ENCODE measurements at regions not wholly inside any gene's neighbourhood (a gene's known extent, or its start where the extent isn't known, plus 50 kb on each side); places are given as distances from the start of the nearest gene placed in this dataset.

DNA sequence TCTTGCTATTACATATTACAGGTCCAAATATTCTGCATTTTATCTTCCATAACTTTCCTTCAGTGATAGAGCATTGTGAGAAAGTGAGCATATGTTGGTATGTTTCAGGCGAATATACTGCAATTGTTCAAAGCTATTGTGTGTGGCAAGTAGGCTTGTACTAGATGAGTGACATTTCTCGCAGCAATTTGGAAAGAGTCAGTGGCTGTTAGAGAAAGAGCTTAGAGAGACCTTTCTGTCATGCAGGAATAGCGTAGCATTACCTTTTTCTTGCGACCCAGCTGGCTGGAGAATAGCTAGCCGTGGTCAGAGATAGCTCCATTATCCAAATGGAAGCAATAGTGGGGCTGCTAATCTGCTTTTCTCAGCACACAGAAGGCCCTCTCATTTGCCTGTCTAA lies 678.5 kb upstream of the FOXG1 start:
- Mint-ChIP-seq H3K27me3 (no peaks in the 10 kb centered on the region), H3K4me3 (no peak overlapping the region), H3K9me3 (ENCODE audit: low read depth) (peaks cover 21% of the 10 kb centered on the region), H3K27ac (no peak overlapping the region), H3K4me1 (no peaks in the 10 kb centered on the region), H3K36me3 (no peaks in the 10 kb centered on the region)
- ATAC-seq = no peak
- CTCF ChIA-PET = no interaction called here
- DNase-seq = no peak

DNA sequence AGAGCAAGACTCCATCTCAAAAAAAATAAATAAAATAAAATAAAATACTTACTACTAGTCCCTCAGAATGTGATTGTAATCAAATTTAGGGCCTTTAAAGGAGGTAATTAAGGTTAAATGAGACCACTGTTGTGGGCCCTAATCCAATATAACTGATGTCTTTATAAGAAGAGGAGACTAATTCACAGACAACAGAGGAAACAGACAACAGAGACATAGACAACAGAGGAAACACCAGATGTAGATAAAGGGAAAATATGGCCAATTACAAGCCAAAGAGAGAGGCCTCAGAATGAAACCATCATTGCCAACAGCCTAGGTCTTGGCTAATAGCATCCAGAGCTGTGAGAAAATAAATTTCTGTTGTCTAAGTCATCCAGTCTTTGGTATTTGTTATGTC lies 669.0 kb upstream of the FOXG1 start:
- Mint-ChIP-seq H3K27ac (no peak overlapping the region), H3K4me1 (no peaks in the 10 kb centered on the region), H3K27me3 (no peaks in the 10 kb centered on the region), H3K9me3 (ENCODE audit: low read depth) (peaks cover 10% of the 10 kb centered on the region), H3K4me3 (no peak overlapping the region), H3K36me3 (no peaks in the 10 kb centered on the region)
- ATAC-seq = no peak
- CTCF ChIA-PET = no interaction called here
- DNase-seq = no peak

DNA sequence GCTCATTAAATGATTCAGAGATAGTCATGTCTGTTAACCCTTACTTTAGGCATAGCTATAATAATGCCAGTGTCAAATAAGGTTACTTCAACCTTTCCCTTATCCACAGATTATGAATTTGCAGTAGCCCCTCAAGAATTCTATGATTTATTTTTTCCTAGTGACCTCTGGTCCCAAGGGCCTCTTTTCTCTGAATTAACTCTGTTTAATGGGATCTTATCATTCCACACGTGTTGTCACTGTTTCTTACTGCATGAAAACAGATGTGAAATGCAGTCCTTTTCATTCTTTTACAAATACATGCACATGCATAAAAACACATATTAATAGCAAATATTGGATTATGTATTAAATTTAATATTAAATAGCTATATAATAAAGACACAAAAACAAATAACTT lies 667.7 kb upstream of the FOXG1 start:
- no peak for DNase-seq
- ATAC-seq = no peak

DNA sequence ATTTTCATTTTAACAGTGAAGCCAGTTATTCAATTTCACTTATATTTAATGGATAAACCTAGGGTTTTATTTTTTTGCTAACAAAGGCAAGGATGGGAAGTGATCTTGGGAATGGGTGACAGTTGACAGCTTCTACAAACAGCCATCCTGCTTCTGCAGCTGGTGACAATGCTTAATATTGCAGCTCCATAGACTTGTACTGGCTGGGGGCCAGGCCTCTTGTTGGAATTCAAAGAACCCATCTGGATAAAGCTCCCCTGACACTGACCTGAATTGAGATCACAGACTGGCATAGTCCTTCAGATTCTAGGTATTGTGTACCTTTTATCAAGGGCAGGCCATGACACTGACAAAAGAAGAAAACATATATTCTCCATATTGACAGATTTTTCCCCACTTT lies 664.6 kb upstream of the FOXG1 start:
- H3K9me3 Mint-ChIP-seq (ENCODE audit: low read depth) = peaks cover 12% of the 10 kb centered on the region
- DNase-seq (no peak), ATAC-seq (no peak)
- no peaks in the 10 kb centered on the region for H3K27me3 Mint-ChIP-seq
- H3K36me3 Mint-ChIP-seq = no peaks in the 10 kb centered on the region
- no peaks in the 10 kb centered on the region for H3K4me1 Mint-ChIP-seq
- H3K4me3 Mint-ChIP-seq = no peak overlapping the region
- no peak overlapping the region for H3K27ac Mint-ChIP-seq
- CTCF ChIA-PET = no interaction called here

More for the DNA sequence above, 667.7 kb upstream of the FOXG1 start:
- Mint-ChIP-seq H3K36me3 (no peaks in the 10 kb centered on the region), H3K4me3 (no peak overlapping the region), H3K27me3 (no peaks in the 10 kb centered on the region), H3K9me3 (ENCODE audit: low read depth) (peaks cover 10% of the 10 kb centered on the region), H3K27ac (no peak overlapping the region), H3K4me1 (no peaks in the 10 kb centered on the region)
- CTCF ChIA-PET = no interaction called here

DNA sequence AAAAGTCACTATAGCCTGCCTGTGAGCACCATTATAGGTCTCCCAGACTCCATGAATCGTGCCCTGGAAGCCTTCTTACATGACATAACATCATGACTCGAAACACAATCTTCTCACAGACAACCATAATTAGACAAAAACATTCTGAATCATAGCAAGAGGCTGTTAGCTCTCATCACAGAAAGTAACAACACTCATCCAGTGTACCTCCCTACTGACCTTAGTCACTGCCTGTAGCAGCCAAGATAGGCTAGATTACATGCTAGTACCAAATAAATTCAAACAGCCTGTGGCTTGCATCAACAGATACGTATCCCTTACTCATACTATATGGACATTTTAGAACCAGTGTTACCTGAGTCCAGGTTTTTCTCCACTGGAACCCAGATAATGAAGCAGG lies 663.8 kb upstream of the FOXG1 start:
- H3K9me3 Mint-ChIP-seq (ENCODE audit: low read depth) = peaks cover 10% of the 10 kb centered on the region
- H3K36me3 Mint-ChIP-seq = no peaks in the 10 kb centered on the region
- ATAC-seq (no peak), DNase-seq (no peak)
- CTCF ChIA-PET = no interaction called here
- H3K27ac Mint-ChIP-seq = no peak overlapping the region
- no peaks in the 10 kb centered on the region for H3K27me3 Mint-ChIP-seq
- no peaks in the 10 kb centered on the region for H3K4me1 Mint-ChIP-seq
- no peak overlapping the region for H3K4me3 Mint-ChIP-seq

DNA sequence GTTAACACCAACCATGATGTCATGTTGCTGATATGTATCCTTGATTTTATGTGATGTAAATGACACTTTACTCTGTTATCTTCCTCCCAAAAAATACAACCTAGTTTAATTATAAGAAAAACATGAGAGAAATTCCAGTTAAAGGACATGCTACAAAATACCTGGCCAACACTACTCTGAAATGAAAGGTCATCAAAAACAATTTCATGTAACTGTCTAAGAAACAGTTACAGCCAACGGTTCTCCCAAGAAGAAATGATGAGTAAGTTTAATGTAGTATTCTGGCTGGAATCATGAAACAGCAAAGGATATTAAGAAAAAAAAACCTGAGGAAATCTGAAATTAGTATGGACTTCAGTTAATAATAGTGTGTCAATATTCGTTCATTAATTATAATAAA lies 653.3 kb upstream of the FOXG1 start:
- H3K27ac Mint-ChIP-seq = no peak overlapping the region
- H3K36me3 Mint-ChIP-seq = no peaks in the 10 kb centered on the region
- peaks cover 15% of the 10 kb centered on the region for H3K9me3 Mint-ChIP-seq (ENCODE audit: low read depth)
- no peaks in the 10 kb centered on the region for H3K4me1 Mint-ChIP-seq
- no peak overlapping the region for H3K4me3 Mint-ChIP-seq
- ATAC-seq (no peak), DNase-seq (no peak)
- CTCF ChIA-PET = no interaction called here
- H3K27me3 Mint-ChIP-seq = no peaks in the 10 kb centered on the region

DNA sequence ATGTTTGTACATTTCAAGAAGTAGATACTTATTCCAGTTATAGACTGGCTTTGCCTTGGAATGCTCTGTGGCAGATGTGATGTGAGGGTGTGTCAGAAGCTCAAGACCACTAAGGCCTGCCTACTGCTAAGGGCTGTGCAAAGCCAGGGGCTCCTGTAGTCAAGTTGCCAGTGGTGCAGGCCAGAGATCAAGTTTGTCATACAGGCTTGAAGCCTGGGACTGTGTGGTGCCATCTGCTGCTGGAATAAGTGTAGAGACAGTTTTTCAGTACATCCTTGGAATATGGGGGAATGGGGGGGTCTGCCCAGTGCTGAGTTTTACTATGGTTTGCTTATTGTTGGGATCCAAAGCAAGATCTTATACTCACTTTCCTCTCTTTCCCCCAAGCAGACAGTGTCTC lies 649.9 kb upstream of the FOXG1 start:
- ATAC-seq (no peak), DNase-seq (no peak)
- Mint-ChIP-seq H3K4me3 (no peak overlapping the region), H3K27me3 (no peaks in the 10 kb centered on the region), H3K4me1 (no peaks in the 10 kb centered on the region), H3K36me3 (no peaks in the 10 kb centered on the region), H3K27ac (no peak overlapping the region), H3K9me3 (ENCODE audit: low read depth) (peaks cover 15% of the 10 kb centered on the region)
- CTCF ChIA-PET = no interaction called here

DNA sequence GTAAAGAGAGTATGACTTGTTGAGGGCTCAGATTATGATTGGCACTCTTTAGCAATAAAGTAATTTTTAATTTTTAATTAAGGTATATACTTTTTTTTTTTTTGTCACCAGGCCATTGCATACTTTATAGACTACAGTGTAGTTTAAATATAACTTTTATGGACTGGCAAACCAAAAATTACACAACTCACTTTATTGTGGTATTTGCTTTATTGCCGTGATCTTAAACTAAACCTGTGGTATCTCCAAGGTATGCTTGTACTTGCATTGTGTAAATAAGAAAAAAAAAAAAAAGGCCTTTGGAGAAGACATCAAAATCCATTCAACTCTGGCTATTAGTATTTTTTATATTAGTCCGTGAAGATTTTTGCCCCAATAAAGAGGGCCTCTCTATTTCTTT lies 646.7 kb upstream of the FOXG1 start:
- no peak overlapping the region for H3K27ac Mint-ChIP-seq

DNA sequence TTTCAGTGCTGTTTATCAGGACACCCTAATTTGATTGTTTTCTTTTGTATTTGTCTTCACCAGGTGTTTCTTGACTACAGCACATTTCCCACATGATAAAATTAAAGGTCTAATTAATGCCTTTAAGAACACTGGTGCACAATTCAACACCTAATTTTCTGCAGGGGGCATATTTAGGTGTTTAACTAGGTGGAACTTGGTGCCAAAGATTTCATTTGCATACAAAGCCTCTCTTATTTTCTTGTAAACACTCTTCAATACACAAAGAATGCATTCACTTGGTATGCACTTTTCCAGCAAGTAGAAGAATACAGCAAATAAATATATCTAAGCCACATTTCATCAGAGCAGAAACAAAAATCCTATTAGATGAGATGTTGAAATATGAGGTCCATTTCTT lies 646.2 kb upstream of the FOXG1 start:
- peaks cover 16% of the 10 kb centered on the region for H3K9me3 Mint-ChIP-seq (ENCODE audit: low read depth)
- H3K4me1 Mint-ChIP-seq = no peaks in the 10 kb centered on the region
- H3K36me3 Mint-ChIP-seq = no peaks in the 10 kb centered on the region
- DNase-seq (no peak), ATAC-seq (no peak)
- no peak overlapping the region for H3K4me3 Mint-ChIP-seq
- no peak overlapping the region for H3K27ac Mint-ChIP-seq
- H3K27me3 Mint-ChIP-seq = no peaks in the 10 kb centered on the region
- CTCF ChIA-PET = no interaction called here

More for the DNA sequence above, 646.7 kb upstream of the FOXG1 start:
- CTCF ChIA-PET = no interaction called here
- DNase-seq = no peak
- H3K36me3 Mint-ChIP-seq = no peaks in the 10 kb centered on the region
- H3K4me1 Mint-ChIP-seq = no peaks in the 10 kb centered on the region
- ATAC-seq = no peak
- H3K4me3 Mint-ChIP-seq = no peak overlapping the region
- H3K9me3 Mint-ChIP-seq (ENCODE audit: low read depth) = peaks cover 19% of the 10 kb centered on the region
- H3K27me3 Mint-ChIP-seq = no peaks in the 10 kb centered on the region

DNA sequence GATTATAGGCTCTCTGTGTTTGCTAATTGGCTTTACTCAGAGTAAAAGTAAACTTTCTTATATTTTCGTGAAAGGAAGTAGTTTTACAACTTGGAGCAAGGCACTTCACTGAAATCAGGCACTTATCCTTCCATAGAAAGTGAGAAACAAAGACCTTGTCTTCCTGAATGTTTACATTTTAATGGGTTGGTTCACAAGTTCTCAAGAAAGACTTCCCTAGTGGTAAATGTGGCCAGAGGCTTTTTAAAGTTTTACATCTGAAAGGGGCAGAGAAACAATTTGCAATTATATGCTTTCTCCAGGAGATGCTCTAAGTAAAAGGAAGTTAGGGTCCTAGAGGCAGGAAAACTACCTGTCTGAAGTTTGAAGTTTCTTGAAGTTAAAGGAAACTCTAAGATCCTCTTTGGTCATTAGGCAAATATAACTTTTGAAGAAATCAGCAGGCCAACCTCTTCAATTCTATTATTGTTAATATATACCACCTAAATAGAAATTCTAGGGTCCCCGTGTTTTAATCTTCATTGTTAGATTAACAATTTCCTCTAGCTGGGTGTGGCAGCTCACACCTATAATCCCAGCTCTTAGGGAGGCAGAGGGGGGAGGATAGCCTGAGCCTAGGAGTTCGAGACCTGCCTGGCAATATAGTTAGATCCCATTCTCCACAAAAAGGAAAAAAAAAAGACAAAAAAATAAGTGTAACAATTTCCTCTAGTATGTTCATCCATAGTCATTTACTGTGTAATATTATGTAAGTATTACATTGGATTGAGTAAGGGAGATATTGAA lies 644.9 kb upstream of the FOXG1 start:
- Mint-ChIP-seq H3K4me3 (no peak overlapping the region), H3K36me3 (no peaks in the 10 kb centered on the region), H3K27ac (no peak overlapping the region), H3K27me3 (no peaks in the 10 kb centered on the region), H3K4me1 (no peaks in the 10 kb centered on the region), H3K9me3 (ENCODE audit: low read depth) (peaks cover 13% of the 10 kb centered on the region)
- no peak for ATAC-seq
- CTCF ChIA-PET = no interaction called here
- DNase-seq = no peak

DNA sequence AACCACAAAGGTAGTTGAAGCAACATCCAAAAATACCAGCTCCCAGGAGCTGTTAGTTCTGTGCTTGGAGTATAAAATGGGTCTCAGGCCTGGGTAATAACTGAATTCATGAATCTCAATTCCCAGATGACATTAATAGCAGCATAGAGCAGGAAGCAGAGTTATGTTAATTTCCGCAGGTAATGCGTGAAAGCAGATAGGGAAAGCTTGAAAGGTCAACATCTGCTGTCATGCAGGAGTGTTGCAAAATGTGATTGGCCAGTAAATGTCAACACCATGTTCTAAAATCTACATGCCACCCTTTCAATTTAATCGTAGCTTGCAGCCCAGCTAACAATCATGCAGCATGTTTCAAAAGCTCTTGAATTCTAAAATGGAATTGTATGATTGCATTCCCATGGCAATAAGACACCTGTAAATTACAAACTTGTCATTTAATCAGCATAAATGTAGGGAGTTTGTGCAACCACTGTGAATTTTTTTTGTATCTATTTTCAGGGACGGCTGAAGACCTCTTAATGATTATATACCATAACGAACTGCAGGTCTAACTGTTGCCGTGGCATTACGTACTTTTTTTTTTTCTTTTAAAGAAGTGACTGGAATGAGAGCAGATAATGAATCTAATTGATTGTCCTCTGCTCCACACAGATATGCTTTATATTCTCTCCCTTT lies 635.8 kb upstream of the FOXG1 start:
- DNase-seq (no peak), ATAC-seq (no peak)
- Mint-ChIP-seq H3K27me3 (no peaks in the 10 kb centered on the region), H3K4me1 (no peaks in the 10 kb centered on the region), H3K4me3 (no peak overlapping the region), H3K27ac (no peak overlapping the region), H3K9me3 (ENCODE audit: low read depth) (peaks cover 23% of the 10 kb centered on the region), H3K36me3 (no peaks in the 10 kb centered on the region)
- CTCF ChIA-PET = interaction anchor here (0.8 kb wide), 1 partner anchor 16 kb away, joined by 3 read pairs; no protein-coding TSS in a partner anchor

DNA sequence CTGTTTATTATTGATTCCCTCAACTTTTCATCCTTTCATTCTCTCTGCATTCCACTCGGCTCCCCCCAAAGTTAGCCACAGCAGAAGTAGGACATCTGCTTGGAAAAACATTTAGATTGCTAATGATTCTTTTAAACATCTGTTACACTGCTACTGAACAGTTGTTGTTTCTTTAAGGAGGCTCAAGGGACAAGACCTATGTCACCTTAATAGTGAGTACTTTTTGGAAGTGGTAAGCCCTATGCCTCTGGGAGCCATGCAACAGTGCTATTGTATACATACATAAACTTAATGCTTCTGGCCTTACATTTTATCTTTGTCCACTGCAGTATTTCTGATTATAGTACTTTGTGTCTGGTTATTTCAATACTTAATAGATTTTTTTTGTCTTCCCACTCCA lies 628.2 kb upstream of the FOXG1 start:
- Mint-ChIP-seq H3K4me3 (no peak overlapping the region), H3K27me3 (no peaks in the 10 kb centered on the region), H3K4me1 (no peaks in the 10 kb centered on the region), H3K36me3 (no peaks in the 10 kb centered on the region), H3K9me3 (ENCODE audit: low read depth) (peaks cover 21% of the 10 kb centered on the region), H3K27ac (no peak overlapping the region)
- no peak for DNase-seq
- no peak for ATAC-seq
- CTCF ChIA-PET = no interaction called here

DNA sequence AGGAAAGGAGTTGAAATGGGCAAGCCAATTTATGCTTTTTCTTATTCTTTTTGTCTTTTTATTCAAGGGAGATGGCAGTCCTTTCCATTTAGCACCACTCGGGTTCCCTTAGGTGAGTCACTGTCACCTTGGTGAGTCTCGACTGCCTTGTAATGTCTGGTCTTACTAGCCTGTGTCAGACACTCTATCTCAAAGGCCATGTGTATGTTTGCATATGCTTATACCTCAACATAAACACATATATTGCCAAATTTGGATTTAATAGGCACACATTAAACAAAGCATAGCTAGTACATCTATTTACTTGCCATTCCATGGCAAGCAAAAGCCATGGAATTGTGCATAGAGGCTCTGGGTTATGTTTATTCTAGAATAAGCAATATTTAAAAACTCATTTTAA lies 624.9 kb upstream of the FOXG1 start:
- H3K9me3 Mint-ChIP-seq (ENCODE audit: low read depth) = peaks cover 11% of the 10 kb centered on the region
- CTCF ChIA-PET = no interaction called here
- no peak overlapping the region for H3K27ac Mint-ChIP-seq
- H3K4me1 Mint-ChIP-seq = no peaks in the 10 kb centered on the region
- no peak overlapping the region for H3K4me3 Mint-ChIP-seq
- H3K36me3 Mint-ChIP-seq = no peaks in the 10 kb centered on the region
- DNase-seq (no peak), ATAC-seq (no peak)
- H3K27me3 Mint-ChIP-seq = no peaks in the 10 kb centered on the region

DNA sequence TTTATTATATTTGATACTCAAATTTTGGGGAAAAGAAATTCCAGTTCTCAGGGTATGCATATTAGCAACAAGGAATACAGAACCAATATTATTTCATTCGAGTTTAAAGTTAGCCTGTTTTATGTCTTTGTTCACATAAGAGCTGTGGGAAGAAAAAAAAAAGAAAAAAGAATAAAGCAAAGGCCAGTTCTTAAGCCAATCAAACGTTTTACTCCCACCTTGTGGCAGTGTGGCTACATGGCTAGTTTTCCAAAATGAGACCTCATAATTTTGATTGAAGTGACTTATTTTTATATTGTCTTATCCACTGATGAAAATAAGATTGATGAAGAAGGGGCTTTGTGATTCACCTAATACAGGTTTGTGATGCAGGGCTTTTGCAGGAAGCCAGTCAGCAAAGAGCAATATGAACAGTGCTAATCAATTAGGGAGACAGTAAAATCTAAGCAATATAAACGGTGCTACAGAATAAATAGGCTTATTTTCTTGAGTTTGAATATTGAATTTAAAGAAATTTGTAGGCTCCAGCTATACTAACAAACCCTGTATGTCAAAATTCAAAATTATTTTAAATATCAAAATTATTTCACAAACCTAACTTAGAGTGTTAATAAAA lies 624.1 kb upstream of the FOXG1 start:
- ATAC-seq = no peak
- H3K4me1 Mint-ChIP-seq = no peaks in the 10 kb centered on the region

More for the DNA sequence above, 624.1 kb upstream of the FOXG1 start:
- H3K9me3 Mint-ChIP-seq (ENCODE audit: low read depth) = peaks cover 11% of the 10 kb centered on the region
- no peak overlapping the region for H3K4me3 Mint-ChIP-seq
- H3K36me3 Mint-ChIP-seq = no peaks in the 10 kb centered on the region
- no peaks in the 10 kb centered on the region for H3K27me3 Mint-ChIP-seq
- no peak overlapping the region for H3K27ac Mint-ChIP-seq
- CTCF ChIA-PET = no interaction called here
- no peak for DNase-seq
